ENCODE measurements at regions not wholly inside any gene's neighbourhood (a gene's known extent, or its start where the extent isn't known, plus 50 kb on each side); places are given as distances from the start of the nearest gene placed in this dataset.

GRCh38 chr12:28869197-28869596 is 279.9 kb upstream of the FAR2 start:
- intact Hi-C loops (cut with DNase I) = no loop called here
- H3K36me3 ChIP-seq = no peaks in the 10 kb centered on the region
- TF ChIP-seq POLR2A (IDR thresholded peaks at IDR 0.05) = no peak
- TF ChIP-seq CTCF (IDR thresholded peaks at IDR 0.05) = no peak
- peaks cover 0 to 5% (median 0%) of the 10 kb centered on the region in 3 donors for H3K4me1 ChIP-seq
- no peak overlapping the region for H3K27ac ChIP-seq
- DNase-seq = no peak
- 67 to 69% methylated on average over 4 of the region's 4 CpGs for WGBS, 2 donors
- no peaks in the 10 kb centered on the region for H3K9me3 ChIP-seq
- no peaks in the 10 kb centered on the region for H3K27me3 ChIP-seq
- H3K4me3 ChIP-seq = no peak overlapping the region

- no peaks in the 10 kb centered on the region for H3K36me3 ChIP-seq
- no peak overlapping the region for H3K27ac ChIP-seq
- DNase-seq = no peak
- peaks cover 0 to 5% (median 0%) of the 10 kb centered on the region in 3 donors for H3K4me1 ChIP-seq
- WGBS, 2 donors = 59 to 67% methylated on average over 3 of the region's 3 CpGs
- no peaks in the 10 kb centered on the region for H3K9me3 ChIP-seq
- intact Hi-C loops (cut with DNase I) = no loop called here
- no peak for TF ChIP-seq POLR2A (IDR thresholded peaks at IDR 0.05)
- TF ChIP-seq CTCF (IDR thresholded peaks at IDR 0.05) = no peak
- H3K4me3 ChIP-seq = no peak overlapping the region
- H3K27me3 ChIP-seq = no peaks in the 10 kb centered on the region
Observed at GRCh38 chr12:28870839-28871440, 278.1 kb upstream of the FAR2 start.

- intact Hi-C loops (cut with DNase I) = no loop called here
Observed at GRCh38 chr12:28872654-28873268, 276.3 kb upstream of the FAR2 start.

GRCh38 chr12:28874758-28875157 is 274.3 kb upstream of the FAR2 start:
- H3K27me3 ChIP-seq = no peaks in the 10 kb centered on the region
- H3K4me1 ChIP-seq = peaks cover 0 to 5% (median 0%) of the 10 kb centered on the region in 3 donors
- no peak overlapping the region for H3K27ac ChIP-seq
- H3K36me3 ChIP-seq = no peaks in the 10 kb centered on the region
- no peak overlapping the region for H3K4me3 ChIP-seq
- WGBS, 2 donors = 47% methylated on average over 3 of the region's 3 CpGs
- DNase-seq = no peak
- no peaks in the 10 kb centered on the region for H3K9me3 ChIP-seq
- intact Hi-C loops (cut with DNase I) = no loop called here
- TF ChIP-seq POLR2A (IDR thresholded peaks at IDR 0.05) = no peak
- no peak for TF ChIP-seq CTCF (IDR thresholded peaks at IDR 0.05)

More at GRCh38 chr12:28872654-28873268, 276.3 kb upstream of the FAR2 start:
- no peak for DNase-seq
- Histone ChIP-seq H3K27me3 (no peaks in the 10 kb centered on the region), H3K4me1 (peaks cover 0 to 5% (median 0%) of the 10 kb centered on the region in 3 donors), H3K36me3 (no peaks in the 10 kb centered on the region), H3K9me3 (no peaks in the 10 kb centered on the region), H3K27ac (no peak overlapping the region), H3K4me3 (no peak overlapping the region)
- 42 to 63% methylated on average over 7 of the region's 7 CpGs for WGBS, 2 donors
- no peak for TF ChIP-seq POLR2A (IDR thresholded peaks at IDR 0.05)
- TF ChIP-seq CTCF (IDR thresholded peaks at IDR 0.05) = peak; percentile 14 to 79 (median 40)

- DNase-seq = no peak
- H3K9me3 ChIP-seq = no peaks in the 10 kb centered on the region
- H3K4me1 ChIP-seq = no peaks in the 10 kb centered on the region
- H3K4me3 ChIP-seq = no peak overlapping the region
- H3K27ac ChIP-seq = no peak overlapping the region
- TF ChIP-seq CTCF (IDR thresholded peaks at IDR 0.05) = no peak
- TF ChIP-seq POLR2A (IDR thresholded peaks at IDR 0.05) = no peak
- no peaks in the 10 kb centered on the region for H3K36me3 ChIP-seq
- 31 to 32% methylated on average over 4 of the region's 4 CpGs for WGBS, 2 donors
- no peaks in the 10 kb centered on the region for H3K27me3 ChIP-seq
- intact Hi-C loops (cut with DNase I) = no loop called here
Observed at GRCh38 chr12:28876196-28876798, 272.8 kb upstream of the FAR2 start.

Measured in esophagus squamous epithelium (tissue), 5 donors.